ENCODE measurements at regions not wholly inside any gene's neighbourhood (a gene's known extent, or its start where the extent isn't known, plus 50 kb on each side); places are given as distances from the start of the nearest gene placed in this dataset.

- Histone ChIP-seq H3K27me3 (replicated peaks) (no peaks in the 10 kb centered on the region), H3K4me3 (ENCODE audit: low read depth, low read length) (no peak overlapping the region), H3K27ac (no peak overlapping the region), H3K36me3 (replicated peaks) (no peaks in the 10 kb centered on the region)
- no peak for DNase-seq
- in situ Hi-C loops (cut with HindIII; ENCODE audit: low pct_ligation_motif_present, low sequenced_read_pairs): no loop called here
- no peak for TF ChIP-seq CTCF (IDR thresholded peaks at IDR 0.05; ENCODE audit: low read depth, low read length, missing control alignments)
Observed at GRCh38 chr4:89538171-89538570, 230.6 kb upstream of the GPRIN3 start.

DNA sequence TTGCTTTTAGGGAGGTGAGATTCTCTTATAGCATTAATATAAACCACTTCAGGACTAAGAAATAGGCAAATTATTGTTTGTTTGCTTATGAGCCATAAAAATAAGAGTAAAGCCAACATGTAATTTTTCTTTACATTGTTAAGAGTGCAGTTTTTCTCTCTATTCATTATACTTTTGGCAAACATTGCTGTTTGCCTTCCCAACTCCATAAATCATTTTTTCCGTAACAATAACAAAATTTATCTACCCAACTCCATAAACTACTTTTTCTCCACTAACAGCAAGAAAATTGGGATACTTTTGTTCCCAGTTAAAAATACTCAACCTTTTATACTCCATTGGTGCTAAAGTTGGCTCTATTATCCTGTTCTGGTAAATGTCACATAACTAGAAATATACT lies 229.7 kb upstream of the GPRIN3 start:
- no peak for TF ChIP-seq CTCF (IDR thresholded peaks at IDR 0.05; ENCODE audit: low read depth, low read length, missing control alignments)
- no peak overlapping the region for H3K4me3 ChIP-seq (ENCODE audit: low read depth, low read length)
- H3K27me3 ChIP-seq (replicated peaks): no peaks in the 10 kb centered on the region
- in situ Hi-C loops (cut with HindIII; ENCODE audit: low pct_ligation_motif_present, low sequenced_read_pairs): no loop called here
- no peak overlapping the region for H3K27ac ChIP-seq
- DNase-seq: no peak
- H3K36me3 ChIP-seq (replicated peaks): no peaks in the 10 kb centered on the region

- in situ Hi-C loops (cut with HindIII; ENCODE audit: low pct_ligation_motif_present, low sequenced_read_pairs): no loop called here
Observed at GRCh38 chr4:89535251-89535650, 227.7 kb upstream of the GPRIN3 start.

DNA sequence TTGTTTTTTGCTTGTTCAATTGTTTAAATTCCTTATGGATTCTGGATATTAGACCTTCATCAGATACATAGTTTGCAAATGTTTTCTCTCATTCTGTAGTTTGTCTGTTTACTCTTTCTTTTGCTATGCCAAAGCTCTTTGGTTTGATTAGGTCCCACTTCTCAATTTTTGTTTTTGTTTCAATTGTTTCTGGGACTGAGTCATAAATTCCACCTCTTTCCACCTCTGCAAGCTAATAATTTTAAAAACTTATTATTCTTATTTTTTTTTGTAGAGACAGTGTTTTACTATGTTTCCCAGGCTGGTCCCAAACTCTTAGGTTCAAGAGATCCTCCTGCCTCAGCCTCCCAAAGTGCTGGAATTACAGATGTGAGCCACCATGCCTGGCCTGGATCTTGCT lies 226.8 kb upstream of the GPRIN3 start:
- in situ Hi-C loops (cut with HindIII; ENCODE audit: low pct_ligation_motif_present, low sequenced_read_pairs): no loop called here
- H3K4me3 ChIP-seq (ENCODE audit: low read depth, low read length): no peak overlapping the region
- no peak for DNase-seq
- H3K27me3 ChIP-seq (replicated peaks): no peaks in the 10 kb centered on the region
- no peak overlapping the region for H3K27ac ChIP-seq
- no peaks in the 10 kb centered on the region for H3K36me3 ChIP-seq (replicated peaks)
- no peak for TF ChIP-seq CTCF (IDR thresholded peaks at IDR 0.05; ENCODE audit: low read depth, low read length, missing control alignments)

More at GRCh38 chr4:89535251-89535650, 227.7 kb upstream of the GPRIN3 start:
- DNase-seq: no peak
- H3K27ac ChIP-seq: no peak overlapping the region
- H3K4me3 ChIP-seq (ENCODE audit: low read depth, low read length): no peak overlapping the region
- H3K27me3 ChIP-seq (replicated peaks): no peaks in the 10 kb centered on the region
- H3K36me3 ChIP-seq (replicated peaks): no peaks in the 10 kb centered on the region
- no peak for TF ChIP-seq CTCF (IDR thresholded peaks at IDR 0.05; ENCODE audit: low read depth, low read length, missing control alignments)

- in situ Hi-C loops (cut with HindIII; ENCODE audit: low pct_ligation_motif_present, low sequenced_read_pairs): no loop called here
- Histone ChIP-seq H3K27ac (no peak overlapping the region), H3K4me3 (ENCODE audit: low read depth, low read length) (no peak overlapping the region), H3K27me3 (replicated peaks) (no peaks in the 10 kb centered on the region), H3K36me3 (replicated peaks) (no peaks in the 10 kb centered on the region)
- DNase-seq: no peak
- no peak for TF ChIP-seq CTCF (IDR thresholded peaks at IDR 0.05; ENCODE audit: low read depth, low read length, missing control alignments)
Observed at GRCh38 chr4:89531932-89532640, 224.5 kb upstream of the GPRIN3 start.

Measured in brain microvascular endothelial cell (primary cell).